SU-DHL-6 (cell line): ENCODE measurements at regions not wholly inside any gene's neighbourhood (a gene's known extent, or its start where the extent isn't known, plus 50 kb on each side); places are given as distances from the start of the nearest gene placed in this dataset.

Experiments used
- EZH2phosphoT487 ChIP-seq: fragments of 200-600 bp; sonication (generic), shearing (Covaris generic); conservative IDR thresholded peaks from 2 replicates; pipeline ENCODE4 v1.6.1; 2018; ENCODE audit warnings: mild to moderate bottlenecking, antibody characterized with exemption, low read length, moderate library complexity, mixed read lengths
- TF ChIP-seq, protein P1 (sequence below): fragments of 200-600 bp; sonication (generic); IDR thresholded peaks from one replicate; pipeline ENCODE4 v1.5.1; 2017; ENCODE audit warnings: antibody characterized with exemption, mild to moderate bottlenecking, low read length, moderate library complexity; ENCODE audit not compliant: insufficient read depth, poor library complexity, severe bottlenecking

DNA sequence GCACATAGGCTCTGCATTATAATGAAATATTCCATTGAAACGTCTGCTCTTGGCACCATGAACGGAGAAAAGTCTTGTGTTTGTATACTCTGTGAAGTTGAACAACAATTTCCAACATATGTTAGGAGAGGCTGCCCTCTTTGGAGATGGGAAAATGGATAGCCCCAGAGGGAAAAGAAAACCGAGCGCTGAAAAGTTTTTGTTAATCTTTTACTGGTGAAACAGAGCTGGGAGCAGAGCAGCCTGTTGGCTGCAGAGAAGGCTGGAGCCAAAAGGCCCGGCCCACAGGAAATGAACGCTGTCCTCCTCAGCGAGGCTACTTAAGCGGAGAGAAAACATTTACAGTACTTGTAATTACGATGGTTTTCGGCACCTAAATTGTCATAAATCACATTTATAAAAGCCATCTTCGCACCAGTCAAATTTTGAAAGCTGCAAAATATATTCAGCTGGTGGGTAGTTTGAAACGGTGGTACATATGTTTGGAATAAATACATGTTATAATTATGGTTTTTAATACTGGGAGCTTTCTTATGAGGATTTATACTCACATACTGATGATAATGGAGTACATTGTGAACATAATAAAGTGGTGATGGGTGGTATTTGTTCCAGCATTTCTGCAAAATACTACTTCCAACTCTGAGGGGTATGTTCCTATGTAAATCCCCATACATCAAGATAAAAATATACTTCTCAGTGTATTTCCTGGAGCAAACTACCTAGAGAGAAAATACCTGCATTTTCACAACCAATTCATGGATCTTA lies 129.6 kb upstream of the CNTLN start:
- no peak for TF ChIP-seq EZH2phosphoT487
- TF ChIP-seq, protein P1, sequence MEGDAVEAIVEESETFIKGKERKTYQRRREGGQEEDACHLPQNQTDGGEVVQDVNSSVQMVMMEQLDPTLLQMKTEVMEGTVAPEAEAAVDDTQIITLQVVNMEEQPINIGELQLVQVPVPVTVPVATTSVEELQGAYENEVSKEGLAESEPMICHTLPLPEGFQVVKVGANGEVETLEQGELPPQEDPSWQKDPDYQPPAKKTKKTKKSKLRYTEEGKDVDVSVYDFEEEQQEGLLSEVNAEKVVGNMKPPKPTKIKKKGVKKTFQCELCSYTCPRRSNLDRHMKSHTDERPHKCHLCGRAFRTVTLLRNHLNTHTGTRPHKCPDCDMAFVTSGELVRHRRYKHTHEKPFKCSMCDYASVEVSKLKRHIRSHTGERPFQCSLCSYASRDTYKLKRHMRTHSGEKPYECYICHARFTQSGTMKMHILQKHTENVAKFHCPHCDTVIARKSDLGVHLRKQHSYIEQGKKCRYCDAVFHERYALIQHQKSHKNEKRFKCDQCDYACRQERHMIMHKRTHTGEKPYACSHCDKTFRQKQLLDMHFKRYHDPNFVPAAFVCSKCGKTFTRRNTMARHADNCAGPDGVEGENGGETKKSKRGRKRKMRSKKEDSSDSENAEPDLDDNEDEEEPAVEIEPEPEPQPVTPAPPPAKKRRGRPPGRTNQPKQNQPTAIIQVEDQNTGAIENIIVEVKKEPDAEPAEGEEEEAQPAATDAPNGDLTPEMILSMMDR = no peak
